OCI-LY1 (cell line): ENCODE measurements at regions not wholly inside any gene's neighbourhood (a gene's known extent, or its start where the extent isn't known, plus 50 kb on each side); places are given as distances from the start of the nearest gene placed in this dataset.

ENCODE experiments used
- CTCF ChIP-seq: fragments of 200-600 bp; sonication (generic), shearing (Covaris generic); IDR thresholded peaks from 2 replicates; pipeline ENCODE4 v1.5.1; 2017; ENCODE audit warnings: mild to moderate bottlenecking, antibody characterized with exemption, low read length, moderate library complexity, mixed read lengths
- EZH2 ChIP-seq: fragments of 200-600 bp; sonication (generic), shearing (Covaris generic); IDR thresholded peaks from 2 replicates; pipeline ENCODE4 v1.8.0; 2017; ENCODE audit warnings: borderline replicate concordance, mixed run types, mild to moderate bottlenecking, antibody characterized with exemption, low read length, moderate library complexity, mixed read lengths

GRCh38 chr21:17901458-17902079 is 82.4 kb upstream of the C21orf91 start:
- TF ChIP-seq EZH2 (no peak), CTCF (no peak)
